ENCODE measurements at regions not wholly inside any gene's neighbourhood (a gene's known extent, or its start where the extent isn't known, plus 50 kb on each side); places are given as distances from the start of the nearest gene placed in this dataset.

- TF ChIP-seq CTCF (IDR thresholded peaks at IDR 0.05; ENCODE audit: insufficient read depth, low read depth, low read length, missing control alignments): no peak
- no peak overlapping the region for H3K4me3 ChIP-seq (ENCODE audit: low read length)
- DNase-seq (ENCODE audit: low read depth): peak; percentile 64
Measured at GRCh38 chr15:87263296-87263695, 993.2 kb downstream of the NTRK3 start.

- no peak for DNase-seq (ENCODE audit: low read depth)
- TF ChIP-seq CTCF (IDR thresholded peaks at IDR 0.05; ENCODE audit: insufficient read depth, low read depth, low read length, missing control alignments): no peak
- no peak overlapping the region for H3K4me3 ChIP-seq (ENCODE audit: low read length)
Measured at GRCh38 chr15:87245592-87245991, 1010.9 kb downstream of the NTRK3 start.

GRCh38 chr15:87243474-87243873 is 1013.1 kb downstream of the NTRK3 start:
- H3K4me3 ChIP-seq (ENCODE audit: low read length): no peak overlapping the region
- no peak for DNase-seq (ENCODE audit: low read depth)
- no peak for TF ChIP-seq CTCF (IDR thresholded peaks at IDR 0.05; ENCODE audit: insufficient read depth, low read depth, low read length, missing control alignments)

GRCh38 chr15:87239582-87240230 is 1016.8 kb downstream of the NTRK3 start:
- no peak overlapping the region for H3K4me3 ChIP-seq (ENCODE audit: low read length)
- DNase-seq (ENCODE audit: low read depth): no peak
- TF ChIP-seq CTCF (IDR thresholded peaks at IDR 0.05; ENCODE audit: insufficient read depth, low read depth, low read length, missing control alignments): no peak

GRCh38 chr15:87238451-87239068 is 1018.0 kb downstream of the NTRK3 start:
- TF ChIP-seq CTCF (IDR thresholded peaks at IDR 0.05; ENCODE audit: insufficient read depth, low read depth, low read length, missing control alignments): no peak
- no peak for DNase-seq (ENCODE audit: low read depth)
- no peak overlapping the region for H3K4me3 ChIP-seq (ENCODE audit: low read length)

GRCh38 chr15:87228460-87228859 is 1028.1 kb downstream of the NTRK3 start:
- DNase-seq (ENCODE audit: low read depth): no peak
- TF ChIP-seq CTCF (IDR thresholded peaks at IDR 0.05; ENCODE audit: insufficient read depth, low read depth, low read length, missing control alignments): no peak
- no peak overlapping the region for H3K4me3 ChIP-seq (ENCODE audit: low read length)

GRCh38 chr15:87227846-87228245 is 1028.7 kb downstream of the NTRK3 start:
- TF ChIP-seq CTCF (IDR thresholded peaks at IDR 0.05; ENCODE audit: insufficient read depth, low read depth, low read length, missing control alignments): no peak
- DNase-seq (ENCODE audit: low read depth): peak; percentile 14

More at GRCh38 chr15:87227846-87228245, 1028.7 kb downstream of the NTRK3 start:
- no peak overlapping the region for H3K4me3 ChIP-seq (ENCODE audit: low read length)

Data from epithelial cell of esophagus (primary cell).